NCI-H187 treated with DMSO at 0.1 percent for 48 hours (cell line): ENCODE measurements at regions not wholly inside any gene's neighbourhood (a gene's known extent, or its start where the extent isn't known, plus 50 kb on each side); places are given as distances from the start of the nearest gene placed in this dataset.
"Not testable (repeated sequence)": the region's sequence is repeated elsewhere in the genome, so short reads cannot be mapped to it uniquely, and the experiment has no call there.

Experiments used
- DNase-seq: peaks from one replicate; lab custom pipeline; 2025; lab: John Stamatoyannopoulos, UW

- DNase-seq: no peak
Measured at GRCh38 chr4:54844911-54845310, 187.2 kb downstream of the KIT start.

- DNase-seq: no peak
Measured at GRCh38 chr4:54843946-54844345, 186.2 kb downstream of the KIT start.

GRCh38 chr4:54843106-54843505 is 185.3 kb downstream of the KIT start:
- no peak for DNase-seq

- no peak for DNase-seq
Measured at GRCh38 chr4:54842656-54843055, 184.9 kb downstream of the KIT start.

- no peak for DNase-seq
Measured at GRCh38 chr4:54842226-54842625, 184.5 kb downstream of the KIT start.

- DNase-seq: no peak
Measured at GRCh38 chr4:54840992-54841768, 183.4 kb downstream of the KIT start.

GRCh38 chr4:54840430-54840829 is 182.7 kb downstream of the KIT start:
- no peak for DNase-seq

GRCh38 chr4:54838301-54838700 is 180.5 kb downstream of the KIT start:
- no peak for DNase-seq

- no peak for DNase-seq
Measured at GRCh38 chr4:54837576-54838140, 179.9 kb downstream of the KIT start.

GRCh38 chr4:54828361-54828760 is 170.6 kb downstream of the KIT start:
- DNase-seq: not testable (repeated sequence)

- DNase-seq: no peak
Measured at GRCh38 chr4:54823616-54824015, 165.9 kb downstream of the KIT start.

GRCh38 chr4:54819034-54819433 is 161.3 kb downstream of the KIT start:
- no peak for DNase-seq

GRCh38 chr4:54818481-54818880 is 160.7 kb downstream of the KIT start:
- DNase-seq: no peak

- DNase-seq: no peak
Measured at GRCh38 chr4:54813674-54814073, 155.9 kb downstream of the KIT start.

- no peak for DNase-seq
Measured at GRCh38 chr4:54806351-54806750, 148.6 kb downstream of the KIT start.

- DNase-seq: no peak
Measured at GRCh38 chr4:54802336-54802735, 144.6 kb downstream of the KIT start.

GRCh38 chr4:54800831-54801530 is 143.2 kb downstream of the KIT start:
- no peak for DNase-seq

- DNase-seq: no peak
Measured at GRCh38 chr4:54794579-54794978, 136.8 kb downstream of the KIT start.

GRCh38 chr4:54793856-54794422 is 136.2 kb downstream of the KIT start:
- DNase-seq: no peak
